Panc1 (cell line): ENCODE measurements at regions not wholly inside any gene's neighbourhood (a gene's known extent, or its start where the extent isn't known, plus 50 kb on each side); places are given as distances from the start of the nearest gene placed in this dataset.

ENCODE experiments used
- ATAC-seq: fragments of 200-7000 bp; cut with Tn5 transposase; 2 replicates; pipeline ENCODE4 v1.9.1; 2020; ENCODE audit warnings: mild to moderate bottlenecking, moderate library complexity
- BruUV-seq: library from RNA; stranded (reverse); fragments of 400-500 nt; replicated peaks from 2 replicates; lab custom pipeline; 2021; lab: Mats Ljungman, UMichigan
- CTCF ChIA-PET: fragments of 300-600 bp; sonication (Branson Sonifier 250); formaldehyde crosslinking; loops from one replicate; lab custom pipeline; 2022; ENCODE audit warnings: antibody characterized with exemption; lab: Charles Lee
- POLR2A ChIA-PET: fragments of 300-600 bp; sonication (Branson Sonifier 250); formaldehyde crosslinking; loops from one replicate; lab custom pipeline; 2022; ENCODE audit warnings: antibody characterized with exemption; lab: Charles Lee
- DNase-seq: peaks from one replicate; pipeline ENCODE4 v3.0.0-alpha.2; 2010; ENCODE audit warnings: low read depth, low spot score
- H3K27ac ChIP-seq: 2 replicates; pipeline ENCODE4 v1.5.1; 2011; ENCODE audit warnings: mild to moderate bottlenecking, low read length, inconsistent platforms
- H3K27me3 ChIP-seq: fragments of 200-500 bp; sonication (Bioruptor generic); 2 replicates; pipeline ENCODE4 v1.6.0; 2014; ENCODE audit warnings: low read length, inconsistent platforms; ENCODE audit not compliant: control insufficient read depth, insufficient read depth
- H3K36me3 ChIP-seq: fragments of 200-500 bp; sonication (Bioruptor generic); 2 replicates; pipeline ENCODE4 v1.5.1; 2014; ENCODE audit warnings: inconsistent platforms, mild to moderate bottlenecking, low read length, moderate library complexity; ENCODE audit not compliant: control insufficient read depth, insufficient read depth
- H3K4me1 ChIP-seq: 2 replicates; pipeline ENCODE4 v1.5.1; 2011; ENCODE audit warnings: inconsistent platforms, mild to moderate bottlenecking, low read length, moderate library complexity; ENCODE audit not compliant: control insufficient read depth, insufficient read depth
- H3K4me3 ChIP-seq, 2 experiments: 2 replicates each; pipeline ENCODE4 v1.5.1; 2011 to 2012; ENCODE audit warnings: low read depth in 2 of 2, low read length in 2 of 2, mild to moderate bottlenecking in 2 of 2, inconsistent platforms in 1 of 2, moderate library complexity in 1 of 2
- H3K9me3 ChIP-seq: fragments of 200-500 bp; sonication (Bioruptor generic); 2 replicates; pipeline ENCODE4 v1.5.1; 2014; ENCODE audit warnings: low read depth, mild to moderate bottlenecking, inconsistent platforms, low read length, moderate library complexity; ENCODE audit not compliant: control insufficient read depth, insufficient read depth
- POLR2AphosphoS5 ChIP-seq: IDR thresholded peaks from 2 replicates; pipeline ENCODE4 v1.6.1; 2012; ENCODE audit warnings: mild to moderate bottlenecking, low read depth, low read length, moderate library complexity
- SIN3A ChIP-seq: IDR thresholded peaks from 2 replicates; pipeline ENCODE4 v1.6.1; 2012; ENCODE audit warnings: low read depth, mild to moderate bottlenecking, low read length, moderate library complexity, borderline replicate concordance; ENCODE audit not compliant: insufficient read depth
- TCF7L2 ChIP-seq: IDR thresholded peaks from 2 replicates; pipeline ENCODE4 v1.6.1; 2011; ENCODE audit warnings: mild to moderate bottlenecking, low read depth, low read length, inconsistent platforms
- in situ Hi-C: cut with HindIII; loops from 2 replicates; pipeline ENCODE4 v1.10.0; 2016; ENCODE audit warnings: low sequenced_read_pairs, low pct_unique_long_range_greater_than_20kb
- intact Hi-C: fragments of 100-400 bp; cut with micrococcal nuclease; formaldehyde crosslinking; loops from one replicate; pipeline ENCODE4 v1.10.0; 2022; ENCODE audit not compliant: unreplicated experiment
- TF ChIP-seq, protein P1 (sequence below): fragments of 450-650 bp; IDR thresholded peaks from 2 replicates; pipeline ENCODE4 v1.5.1; 2017; ENCODE audit warnings: mild to moderate bottlenecking
- TF ChIP-seq, protein P2 (sequence below), 2 experiments: IDR thresholded peaks; 2 replicates each; pipeline ENCODE4 v1.6.1; 2011 to 2012; ENCODE audit warnings: low read depth in 2 of 2, control low read depth in 1 of 2, low read length in 1 of 2, mild to moderate bottlenecking in 1 of 2, moderate library complexity in 1 of 2; ENCODE audit not compliant: insufficient read depth in 1 of 2

- no peak overlapping the region for H3K27ac ChIP-seq
- ChIA-PET CTCF (no interaction called here), POLR2A (no interaction called here)
- ATAC-seq = no peak
- TF ChIP-seq TCF7L2 = no peak
- TF ChIP-seq, protein P1, sequence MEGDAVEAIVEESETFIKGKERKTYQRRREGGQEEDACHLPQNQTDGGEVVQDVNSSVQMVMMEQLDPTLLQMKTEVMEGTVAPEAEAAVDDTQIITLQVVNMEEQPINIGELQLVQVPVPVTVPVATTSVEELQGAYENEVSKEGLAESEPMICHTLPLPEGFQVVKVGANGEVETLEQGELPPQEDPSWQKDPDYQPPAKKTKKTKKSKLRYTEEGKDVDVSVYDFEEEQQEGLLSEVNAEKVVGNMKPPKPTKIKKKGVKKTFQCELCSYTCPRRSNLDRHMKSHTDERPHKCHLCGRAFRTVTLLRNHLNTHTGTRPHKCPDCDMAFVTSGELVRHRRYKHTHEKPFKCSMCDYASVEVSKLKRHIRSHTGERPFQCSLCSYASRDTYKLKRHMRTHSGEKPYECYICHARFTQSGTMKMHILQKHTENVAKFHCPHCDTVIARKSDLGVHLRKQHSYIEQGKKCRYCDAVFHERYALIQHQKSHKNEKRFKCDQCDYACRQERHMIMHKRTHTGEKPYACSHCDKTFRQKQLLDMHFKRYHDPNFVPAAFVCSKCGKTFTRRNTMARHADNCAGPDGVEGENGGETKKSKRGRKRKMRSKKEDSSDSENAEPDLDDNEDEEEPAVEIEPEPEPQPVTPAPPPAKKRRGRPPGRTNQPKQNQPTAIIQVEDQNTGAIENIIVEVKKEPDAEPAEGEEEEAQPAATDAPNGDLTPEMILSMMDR = no peak
- TF ChIP-seq SIN3A = no peak
- TF ChIP-seq POLR2AphosphoS5 = no peak
- TF ChIP-seq, protein P2, sequence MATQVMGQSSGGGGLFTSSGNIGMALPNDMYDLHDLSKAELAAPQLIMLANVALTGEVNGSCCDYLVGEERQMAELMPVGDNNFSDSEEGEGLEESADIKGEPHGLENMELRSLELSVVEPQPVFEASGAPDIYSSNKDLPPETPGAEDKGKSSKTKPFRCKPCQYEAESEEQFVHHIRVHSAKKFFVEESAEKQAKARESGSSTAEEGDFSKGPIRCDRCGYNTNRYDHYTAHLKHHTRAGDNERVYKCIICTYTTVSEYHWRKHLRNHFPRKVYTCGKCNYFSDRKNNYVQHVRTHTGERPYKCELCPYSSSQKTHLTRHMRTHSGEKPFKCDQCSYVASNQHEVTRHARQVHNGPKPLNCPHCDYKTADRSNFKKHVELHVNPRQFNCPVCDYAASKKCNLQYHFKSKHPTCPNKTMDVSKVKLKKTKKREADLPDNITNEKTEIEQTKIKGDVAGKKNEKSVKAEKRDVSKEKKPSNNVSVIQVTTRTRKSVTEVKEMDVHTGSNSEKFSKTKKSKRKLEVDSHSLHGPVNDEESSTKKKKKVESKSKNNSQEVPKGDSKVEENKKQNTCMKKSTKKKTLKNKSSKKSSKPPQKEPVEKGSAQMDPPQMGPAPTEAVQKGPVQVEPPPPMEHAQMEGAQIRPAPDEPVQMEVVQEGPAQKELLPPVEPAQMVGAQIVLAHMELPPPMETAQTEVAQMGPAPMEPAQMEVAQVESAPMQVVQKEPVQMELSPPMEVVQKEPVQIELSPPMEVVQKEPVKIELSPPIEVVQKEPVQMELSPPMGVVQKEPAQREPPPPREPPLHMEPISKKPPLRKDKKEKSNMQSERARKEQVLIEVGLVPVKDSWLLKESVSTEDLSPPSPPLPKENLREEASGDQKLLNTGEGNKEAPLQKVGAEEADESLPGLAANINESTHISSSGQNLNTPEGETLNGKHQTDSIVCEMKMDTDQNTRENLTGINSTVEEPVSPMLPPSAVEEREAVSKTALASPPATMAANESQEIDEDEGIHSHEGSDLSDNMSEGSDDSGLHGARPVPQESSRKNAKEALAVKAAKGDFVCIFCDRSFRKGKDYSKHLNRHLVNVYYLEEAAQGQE (IDR thresholded peaks at IDR 0.05; ENCODE audit: insufficient read depth in 1 of 2, low read depth in 2 of 2, low read length in 1 of 2) = no peak
- DNase-seq = no peak
- intact Hi-C loops (no loop called here), in situ Hi-C loops (no loop called here)
- H3K4me3 ChIP-seq = no peak overlapping the region
- H3K4me1 ChIP-seq = no peaks in the 10 kb centered on the region
- no peaks in the 10 kb centered on the region for H3K9me3 ChIP-seq
- no peaks in the 10 kb centered on the region for H3K27me3 ChIP-seq
- no TSS peak for BruUV-seq
- no peaks in the 10 kb centered on the region for H3K36me3 ChIP-seq
Measured at GRCh38 chr4:59838236-59838635, 1361.9 kb upstream of the ADGRL3 start.

GRCh38 chr4:59841698-59842097 lies 1358.4 kb upstream of the ADGRL3 start:
- H3K4me3 ChIP-seq = no peak overlapping the region
- in situ Hi-C loops (no loop called here), intact Hi-C loops (no loop called here)
- DNase-seq (no peak), ATAC-seq (no peak)
- no TSS peak for BruUV-seq
- no peaks in the 10 kb centered on the region for H3K36me3 ChIP-seq
- no peaks in the 10 kb centered on the region for H3K4me1 ChIP-seq
- no peak overlapping the region for H3K27ac ChIP-seq
- no peaks in the 10 kb centered on the region for H3K9me3 ChIP-seq
- ChIA-PET CTCF (no interaction called here), POLR2A (no interaction called here)
- no peaks in the 10 kb centered on the region for H3K27me3 ChIP-seq
- TF ChIP-seq, protein P1 = no peak
- TF ChIP-seq, protein P2 (IDR thresholded peaks at IDR 0.05; ENCODE audit: insufficient read depth in 1 of 2, low read depth in 2 of 2, low read length in 1 of 2) = no peak
